ENCODE measurements at regions not wholly inside any gene's neighbourhood (a gene's known extent, or its start where the extent isn't known, plus 50 kb on each side); places are given as distances from the start of the nearest gene placed in this dataset.

- no peak for TF ChIP-seq ZMIZ1 (IDR thresholded peaks at IDR 0.05; ENCODE audit: low read depth in 2 of 2, low read length in 2 of 2)
- no peak for TF ChIP-seq TCF15 (CRISPR knock-in tag; IDR thresholded peaks at IDR 0.05)
- no peak for TF ChIP-seq ZNF57 (CRISPR knock-in tag; IDR thresholded peaks at IDR 0.05)
- TF ChIP-seq ZBTB17 (CRISPR knock-in tag; IDR thresholded peaks at IDR 0.05): no peak
- no peak for TF ChIP-seq GATA2 (CRISPR knock-in tag; IDR thresholded peaks at IDR 0.05)
Observed at GRCh38 chr3:22351806-22352205, 600.8 kb upstream of the ZNF385D start (continued).

GRCh38 chr3:22353126-22353525, 602.1 kb upstream of the ZNF385D start:
- FAIRE-seq: no peak
- Histone ChIP-seq H3K4me1 (replicated peaks in 1 of 2; ENCODE audit: control insufficient read depth in 2 of 2, insufficient read depth in 2 of 2, low read length in 2 of 2) (no peaks in the 10 kb centered on the region), H4K20me1 (replicated peaks; ENCODE audit: control insufficient read depth, insufficient read depth, low read length) (no peaks in the 10 kb centered on the region), H3K36me3 (ENCODE audit: control insufficient read depth, insufficient read depth, low read length) (no peaks in the 10 kb centered on the region), H3K9ac (ENCODE audit: insufficient read depth in 1 of 2, low read depth in 2 of 2, low read length in 2 of 2) (no peak overlapping the region), H3K4me3 (no peak overlapping the region), H2AFZ (ENCODE audit: low read depth, low read length) (no peak overlapping the region), H3K9me1 (ENCODE audit: control insufficient read depth, insufficient read depth, low read length) (no peaks in the 10 kb centered on the region), H3K27me3 (ENCODE audit: control insufficient read depth in 2 of 2, insufficient read depth in 2 of 2, low read length in 2 of 2) (no peaks in the 10 kb centered on the region), H3K9me3 (replicated peaks; ENCODE audit: control insufficient read depth, insufficient read depth, low read depth, low read length) (no peaks in the 10 kb centered on the region), H3K79me2 (ENCODE audit: control insufficient read depth, insufficient read depth, low read length) (no peaks in the 10 kb centered on the region), H3K27ac (ENCODE audit: extremely low read depth, low read depth, low read length) (no peak overlapping the region), H3K4me2 (ENCODE audit: insufficient read depth, low read length) (no peak overlapping the region)
- DNase-seq (ENCODE audit: extremely low read depth in 1 of 4, low spot score in 3 of 4): no peak
- no peak for ATAC-seq
- BruUV-seq (replicated peaks): no TSS peak
- ChIA-PET CTCF (ENCODE audit: low intra/inter-chr PET ratio) (no interaction called here), POLR2A (no interaction called here)
- WGBS (ENCODE audit: insufficient coverage, low coverage, missing lambda C conversion rate): 0% methylated on average over 1 of the region's 1 CpG
- intact Hi-C loops (cut with micrococcal nuclease): no loop called here
- in situ Hi-C loops (cut with MboI): no loop called here
- TF ChIP-seq KLF1 (tag; IDR thresholded peaks at IDR 0.05) (no peak), ELK3 (CRISPR knock-in tag; IDR thresholded peaks at IDR 0.05) (no peak), KLF6 (CRISPR knock-in tag; IDR thresholded peaks at IDR 0.05; ENCODE audit: borderline replicate concordance) (no peak), TBL1XR1 (IDR thresholded peaks at IDR 0.05; ENCODE audit: low read length in 2 of 2) (no peak), CREBBP (IDR thresholded peaks at IDR 0.05; ENCODE audit: low read depth, low read length) (no peak), CHD4 (IDR thresholded peaks at IDR 0.05; ENCODE audit: insufficient read depth, insufficient replicate concordance, low read depth, low read length, poor library complexity, severe bottlenecking) (no peak), ZBTB34 (CRISPR knock-in tag; IDR thresholded peaks at IDR 0.05) (no peak)
